ENCODE measurements at regions not wholly inside any gene's neighbourhood (a gene's known extent, or its start where the extent isn't known, plus 50 kb on each side); places are given as distances from the start of the nearest gene placed in this dataset.
"Not testable (repeated sequence)": the region's sequence is repeated elsewhere in the genome, so short reads cannot be mapped to it uniquely, and the experiment has no call there.

DNA sequence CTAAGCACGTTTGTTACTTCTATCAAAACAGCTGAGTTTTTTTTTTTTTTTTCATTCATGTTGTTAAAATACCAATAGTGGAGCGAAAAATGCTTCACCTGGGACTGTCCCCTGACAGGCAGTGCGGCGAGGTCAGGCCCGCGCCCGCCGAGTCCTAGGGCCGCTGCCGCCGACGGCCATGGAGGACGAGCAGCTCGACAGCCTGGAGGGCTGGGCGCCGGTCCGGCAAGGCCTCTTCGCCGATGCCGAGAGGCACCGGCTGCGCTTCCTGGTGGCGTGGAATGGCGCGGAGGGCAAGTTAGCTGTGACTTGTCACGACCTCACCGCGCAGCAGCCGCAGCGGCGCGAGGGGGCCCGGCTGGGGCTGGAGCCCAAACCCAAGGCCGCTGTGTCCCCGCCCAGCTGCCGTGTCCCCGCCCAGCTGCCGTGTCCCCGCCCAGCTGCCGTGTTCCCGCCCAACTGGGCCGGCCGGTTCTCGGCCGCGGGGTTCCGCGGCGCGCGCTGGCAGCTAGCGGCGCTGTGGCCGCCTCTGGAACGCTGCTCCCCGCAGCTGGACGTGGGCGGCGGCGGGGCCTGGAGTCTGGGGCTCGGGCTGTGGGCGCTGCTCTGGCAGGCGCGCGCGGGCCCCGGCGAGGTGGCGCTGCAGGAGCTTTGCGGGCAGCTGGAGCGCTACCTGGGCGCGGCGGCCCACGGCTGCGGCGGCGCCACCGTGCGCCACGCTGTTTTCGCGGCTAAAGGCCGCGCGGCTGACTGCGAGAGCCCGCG is 56.7 kb upstream of the GOLGA8R start:
- BruUV-seq (replicated peaks); H3K4me1 ChIP-seq (ENCODE audit: control insufficient read depth, insufficient read depth, low read length); RAD21 ChIA-PET (ENCODE audit: unreplicated experiment); H3K9me3 ChIP-seq (replicated peaks; ENCODE audit: control insufficient read depth, insufficient read depth, low read length); H3K79me2 ChIP-seq (ENCODE audit: control insufficient read depth, insufficient read depth, low read length); intact Hi-C loops (cut with micrococcal nuclease; ENCODE audit: unreplicated experiment); H3K36me3 ChIP-seq (ENCODE audit: control insufficient read depth in 2 of 2, insufficient read depth in 2 of 2, low read length in 1 of 2); H2AFZ ChIP-seq (ENCODE audit: control insufficient read depth, low read depth, low read length); SMC1A ChIA-PET (ENCODE audit: uncharacterized antibody, unreplicated experiment); H3K27ac ChIP-seq (ENCODE audit: control insufficient read depth, insufficient read depth); H3K9ac ChIP-seq (ENCODE audit: control insufficient read depth, insufficient read depth, low read length); H3K4me2 ChIP-seq (ENCODE audit: control insufficient read depth, insufficient read depth); CTCF ChIA-PET; H3K4me3 ChIP-seq; in situ Hi-C loops (cut with MboI); FAIRE-seq; DNase-seq (ENCODE audit: low read depth, low spot score); POLR2A ChIA-PET; H4K20me1 ChIP-seq (ENCODE audit: control insufficient read depth, insufficient read depth); H3K27me3 ChIP-seq (replicated peaks in 1 of 2; ENCODE audit: control insufficient read depth in 2 of 2, insufficient read depth in 2 of 2, low read length in 1 of 2): not testable (repeated sequence)
- peak; percentile 90 for ATAC-seq
- WGBS (ENCODE audit: insufficient coverage, insufficient replicate concordance, low lambda C conversion rate, missing lambda C conversion rate) = 0% methylated on average over 18 of the region's 89 CpGs

DNA sequence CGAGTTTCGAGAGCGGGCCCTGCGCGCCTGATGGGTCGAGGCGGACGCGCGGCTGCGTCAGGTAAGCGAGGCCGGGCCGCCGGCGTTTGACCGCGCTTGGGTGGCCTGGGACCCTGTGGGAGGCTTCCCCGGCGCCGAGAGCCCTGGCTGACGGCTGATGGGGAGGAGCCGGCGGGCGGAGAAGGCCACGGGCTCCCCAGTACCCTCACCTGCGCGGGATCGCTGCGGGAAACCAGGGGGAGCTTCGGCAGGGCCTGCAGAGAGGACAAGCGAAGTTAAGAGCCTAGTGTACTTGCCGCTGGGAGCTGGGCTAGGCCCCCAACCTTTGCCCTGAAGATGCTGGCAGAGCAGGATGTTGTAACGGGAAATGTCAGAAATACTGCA is 57.3 kb upstream of the GOLGA8R start:
- not testable (repeated sequence) for DNase-seq (ENCODE audit: low read depth, low spot score); H3K9ac ChIP-seq (ENCODE audit: control insufficient read depth, insufficient read depth, low read length)

DNA sequence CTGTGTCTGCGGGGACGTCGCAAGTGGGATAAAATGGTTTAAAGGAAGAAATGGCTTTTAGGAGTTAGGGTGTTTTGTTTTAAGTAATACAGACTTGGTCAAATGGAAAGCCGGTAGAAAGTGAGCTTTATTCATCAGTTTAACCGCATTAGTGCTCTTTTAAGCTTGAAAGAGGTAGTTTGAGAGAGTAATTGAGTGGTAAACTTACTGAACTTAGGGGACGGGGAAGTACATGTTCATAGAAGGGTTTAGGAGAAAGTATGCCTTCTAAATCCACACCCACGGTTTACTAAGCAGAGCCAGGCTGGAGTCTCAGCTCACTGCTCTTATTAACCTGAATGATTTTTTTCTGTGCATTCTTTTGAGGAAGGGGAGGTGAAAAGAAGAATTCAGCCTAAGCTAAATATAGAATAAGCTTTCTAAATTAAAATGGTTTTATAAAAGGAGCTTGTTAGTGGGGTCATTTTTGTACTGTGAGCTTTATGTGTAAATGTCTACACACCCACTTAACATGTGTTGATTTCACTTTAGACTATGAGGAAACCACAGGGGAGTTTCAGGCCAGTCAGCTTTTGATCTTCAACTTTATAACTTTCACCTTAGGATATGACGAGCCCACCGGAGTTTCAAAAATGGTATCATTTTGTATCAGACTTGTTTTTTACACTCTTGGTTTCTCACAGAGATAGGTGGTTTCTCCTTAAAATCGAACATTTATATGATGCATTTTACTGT is 57.9 kb upstream of the GOLGA8R start:
- TSS peak; percentile 97 for BruUV-seq (replicated peaks)
- H3K9me3 ChIP-seq (replicated peaks; ENCODE audit: control insufficient read depth, insufficient read depth, low read length); intact Hi-C loops (cut with micrococcal nuclease; ENCODE audit: unreplicated experiment); CTCF ChIA-PET; H3K27ac ChIP-seq (ENCODE audit: control insufficient read depth, insufficient read depth); H3K4me3 ChIP-seq; H2AFZ ChIP-seq (ENCODE audit: control insufficient read depth, low read depth, low read length); H3K9ac ChIP-seq (ENCODE audit: control insufficient read depth, insufficient read depth, low read length); H3K4me1 ChIP-seq (ENCODE audit: control insufficient read depth, insufficient read depth, low read length); DNase-seq (ENCODE audit: low read depth, low spot score); SMC1A ChIA-PET (ENCODE audit: uncharacterized antibody, unreplicated experiment); H4K20me1 ChIP-seq (ENCODE audit: control insufficient read depth, insufficient read depth); H3K27me3 ChIP-seq (replicated peaks in 1 of 2; ENCODE audit: control insufficient read depth in 2 of 2, insufficient read depth in 2 of 2, low read length in 1 of 2); H3K79me2 ChIP-seq (ENCODE audit: control insufficient read depth, insufficient read depth, low read length); POLR2A ChIA-PET; in situ Hi-C loops (cut with MboI); RAD21 ChIA-PET (ENCODE audit: unreplicated experiment); H3K4me2 ChIP-seq (ENCODE audit: control insufficient read depth, insufficient read depth); H3K36me3 ChIP-seq (ENCODE audit: control insufficient read depth in 2 of 2, insufficient read depth in 2 of 2, low read length in 1 of 2): not testable (repeated sequence)
- WGBS (ENCODE audit: insufficient coverage, insufficient replicate concordance, low lambda C conversion rate, missing lambda C conversion rate) = no CpG with 5 or more reads among the region's 10 CpGs
- FAIRE-seq = peak; percentile 77
- ATAC-seq = peak; percentile 58

More for the DNA sequence above, 57.3 kb upstream of the GOLGA8R start:
- ATAC-seq; RAD21 ChIA-PET (ENCODE audit: unreplicated experiment); H3K9me3 ChIP-seq (replicated peaks; ENCODE audit: control insufficient read depth, insufficient read depth, low read length); BruUV-seq (replicated peaks); in situ Hi-C loops (cut with MboI); H4K20me1 ChIP-seq (ENCODE audit: control insufficient read depth, insufficient read depth); SMC1A ChIA-PET (ENCODE audit: uncharacterized antibody, unreplicated experiment); H3K27ac ChIP-seq (ENCODE audit: control insufficient read depth, insufficient read depth); H3K4me2 ChIP-seq (ENCODE audit: control insufficient read depth, insufficient read depth); H2AFZ ChIP-seq (ENCODE audit: control insufficient read depth, low read depth, low read length); H3K27me3 ChIP-seq (replicated peaks in 1 of 2; ENCODE audit: control insufficient read depth in 2 of 2, insufficient read depth in 2 of 2, low read length in 1 of 2); POLR2A ChIA-PET; intact Hi-C loops (cut with micrococcal nuclease; ENCODE audit: unreplicated experiment); FAIRE-seq; H3K4me3 ChIP-seq; CTCF ChIA-PET; H3K4me1 ChIP-seq (ENCODE audit: control insufficient read depth, insufficient read depth, low read length); H3K36me3 ChIP-seq (ENCODE audit: control insufficient read depth in 2 of 2, insufficient read depth in 2 of 2, low read length in 1 of 2); H3K79me2 ChIP-seq (ENCODE audit: control insufficient read depth, insufficient read depth, low read length): not testable (repeated sequence)
- no CpG with 5 or more reads among the region's 34 CpGs for WGBS (ENCODE audit: insufficient coverage, insufficient replicate concordance, low lambda C conversion rate, missing lambda C conversion rate)

DNA sequence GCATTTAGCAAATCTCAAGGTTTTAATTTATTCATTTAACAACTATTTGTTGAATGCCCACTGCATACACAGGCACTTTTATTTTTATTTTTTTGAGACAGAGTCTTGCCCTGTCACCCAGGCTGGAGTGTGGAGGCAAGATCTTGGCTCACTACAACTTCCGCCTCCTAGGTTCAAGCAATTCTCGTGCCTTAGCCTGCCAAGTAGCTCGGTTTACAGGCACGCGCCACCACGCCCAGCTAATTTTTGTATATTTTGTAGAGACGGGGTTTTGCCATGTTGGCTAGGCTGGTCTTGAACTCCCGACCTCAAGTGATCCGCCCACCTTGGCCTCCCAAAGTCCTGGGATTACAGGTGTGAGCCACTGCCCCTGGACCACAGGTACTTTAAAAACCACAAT is 67.0 kb upstream of the GOLGA8Q start:
- POLR2A ChIA-PET; intact Hi-C loops (cut with micrococcal nuclease; ENCODE audit: unreplicated experiment); H3K27ac ChIP-seq (ENCODE audit: control insufficient read depth, insufficient read depth); SMC1A ChIA-PET (ENCODE audit: uncharacterized antibody, unreplicated experiment); H3K79me2 ChIP-seq (ENCODE audit: control insufficient read depth, insufficient read depth, low read length); H4K20me1 ChIP-seq (ENCODE audit: control insufficient read depth, insufficient read depth); H3K27me3 ChIP-seq (replicated peaks in 1 of 2; ENCODE audit: control insufficient read depth in 2 of 2, insufficient read depth in 2 of 2, low read length in 1 of 2); RAD21 ChIA-PET (ENCODE audit: unreplicated experiment); H3K36me3 ChIP-seq (ENCODE audit: control insufficient read depth in 2 of 2, insufficient read depth in 2 of 2, low read length in 1 of 2); H3K9me3 ChIP-seq (replicated peaks; ENCODE audit: control insufficient read depth, insufficient read depth, low read length); H3K4me1 ChIP-seq (ENCODE audit: control insufficient read depth, insufficient read depth, low read length); H3K9ac ChIP-seq (ENCODE audit: control insufficient read depth, insufficient read depth, low read length); CTCF ChIA-PET; H3K4me2 ChIP-seq (ENCODE audit: control insufficient read depth, insufficient read depth); FAIRE-seq; H3K4me3 ChIP-seq; BruUV-seq (replicated peaks); in situ Hi-C loops (cut with MboI); H2AFZ ChIP-seq (ENCODE audit: control insufficient read depth, low read depth, low read length); ATAC-seq; DNase-seq (ENCODE audit: low read depth, low spot score): not testable (repeated sequence)
- 100% methylated on average over 3 of the region's 9 CpGs for WGBS (ENCODE audit: insufficient coverage, insufficient replicate concordance, low lambda C conversion rate, missing lambda C conversion rate)

Data from GM12878 (cell line).